Cerebellar nuclear complex (tissue), 1 donor: ENCODE measurements at regions not wholly inside any gene's neighbourhood (a gene's known extent, or its start where the extent isn't known, plus 50 kb on each side); places are given as distances from the start of the nearest gene placed in this dataset.
"Not testable (repeated sequence)": the region's sequence is repeated elsewhere in the genome, so short reads cannot be mapped to it uniquely, and the experiment has no call there.

Experiments used
- DNase-seq, 2 experiments: peaks; one replicate each; lab custom pipeline; 2025; lab: John Stamatoyannopoulos, UW

DNA sequence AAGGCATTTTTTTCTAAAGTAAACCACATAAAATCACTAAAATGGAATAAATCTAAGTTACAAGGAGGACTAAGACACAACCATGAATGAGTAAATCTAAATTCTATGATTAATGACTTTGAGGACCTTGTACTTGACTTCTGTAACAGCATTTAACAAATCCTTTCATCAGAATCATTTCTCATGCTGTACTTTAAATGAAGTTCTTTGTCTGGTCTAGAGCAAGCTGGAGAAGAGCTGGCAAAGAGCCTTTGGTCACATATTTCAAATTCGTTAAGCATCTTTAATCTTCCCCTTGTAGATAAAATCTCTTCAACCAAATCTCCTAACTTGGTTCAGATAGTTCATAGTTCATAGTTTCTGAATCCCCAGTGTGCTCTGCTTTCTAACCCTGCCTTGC, 405.4 kb downstream of the PTPRC start:
- DNase-seq, result no peak

DNA sequence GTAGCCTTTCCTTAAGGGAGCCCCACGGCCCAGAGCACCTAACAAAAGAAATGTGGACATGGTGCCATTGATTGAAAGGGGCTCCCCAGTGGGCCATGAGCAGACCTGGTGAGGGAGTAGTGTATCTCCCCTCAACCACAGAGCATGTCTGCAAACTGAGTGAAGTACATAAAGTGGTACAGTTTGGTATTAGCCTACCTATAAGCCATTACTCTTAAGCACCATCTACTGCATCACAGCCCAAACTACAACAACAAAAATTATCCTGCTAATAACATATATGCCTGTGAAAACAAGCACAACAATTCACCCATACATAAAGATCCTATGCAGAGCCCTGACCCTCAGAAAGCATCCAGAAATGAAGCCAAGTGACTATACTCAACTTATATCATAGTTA, 407.8 kb downstream of the PTPRC start:
- no peak for DNase-seq

DNA sequence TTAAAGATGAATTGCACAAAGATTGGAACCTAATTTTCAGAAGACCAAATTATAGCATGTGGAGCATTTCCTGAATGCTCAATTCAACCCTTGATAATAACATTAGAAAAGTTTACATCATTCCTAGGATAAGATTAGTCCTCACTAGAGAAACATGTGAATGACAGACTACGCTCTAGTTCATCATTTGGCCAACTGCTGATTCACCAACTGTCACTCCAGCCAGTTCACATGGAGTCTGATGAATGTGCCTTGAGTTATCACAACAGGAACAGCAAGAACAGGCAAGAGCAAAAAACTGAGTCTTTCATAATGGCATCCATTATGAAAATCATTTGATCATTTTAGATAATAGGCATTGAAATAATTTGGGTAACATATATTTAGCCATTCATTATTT, 415.9 kb downstream of the PTPRC start:
- peak in 1 of 2 experiments; percentile 43 for DNase-seq

DNA sequence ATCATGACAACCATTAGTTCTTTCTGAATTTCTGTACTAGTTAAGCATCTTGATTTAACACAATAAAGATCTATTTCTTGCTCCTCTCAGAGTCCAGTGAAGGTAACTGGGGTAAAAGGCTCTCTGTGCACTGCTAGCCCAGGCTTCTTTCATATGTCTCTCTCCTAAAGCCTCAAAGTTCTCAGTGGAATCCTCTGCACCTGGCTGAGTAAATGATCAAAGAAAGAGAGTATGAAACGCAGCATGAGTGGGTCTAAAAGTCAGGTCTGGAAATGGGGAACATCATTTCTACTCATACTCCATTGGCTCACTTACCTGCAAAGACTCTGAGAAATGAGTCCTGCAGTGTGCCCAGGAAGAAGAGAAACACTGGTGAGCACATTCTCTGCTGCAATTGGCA, 418.5 kb downstream of the PTPRC start:
- no peak for DNase-seq

DNA sequence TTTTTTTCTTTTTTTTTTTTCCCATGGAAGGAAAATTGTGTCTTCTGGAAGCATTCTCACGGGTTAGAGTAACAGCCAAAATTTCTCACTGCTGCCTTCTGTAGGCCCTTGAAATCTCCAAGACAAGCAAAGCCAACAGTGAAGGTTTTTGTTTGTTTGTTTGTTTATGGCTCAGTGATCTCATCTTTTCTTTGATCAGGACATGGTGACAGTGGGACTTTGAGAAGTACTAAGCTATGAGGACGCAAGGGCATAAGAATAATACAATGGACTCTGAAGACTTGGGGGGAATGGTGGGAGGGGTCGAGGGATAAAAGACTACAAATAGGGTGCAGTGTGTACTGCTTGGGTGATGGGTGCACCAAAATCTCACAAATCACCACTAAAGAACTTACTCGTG, 419.4 kb downstream of the PTPRC start:
- DNase-seq, result no peak

DNA sequence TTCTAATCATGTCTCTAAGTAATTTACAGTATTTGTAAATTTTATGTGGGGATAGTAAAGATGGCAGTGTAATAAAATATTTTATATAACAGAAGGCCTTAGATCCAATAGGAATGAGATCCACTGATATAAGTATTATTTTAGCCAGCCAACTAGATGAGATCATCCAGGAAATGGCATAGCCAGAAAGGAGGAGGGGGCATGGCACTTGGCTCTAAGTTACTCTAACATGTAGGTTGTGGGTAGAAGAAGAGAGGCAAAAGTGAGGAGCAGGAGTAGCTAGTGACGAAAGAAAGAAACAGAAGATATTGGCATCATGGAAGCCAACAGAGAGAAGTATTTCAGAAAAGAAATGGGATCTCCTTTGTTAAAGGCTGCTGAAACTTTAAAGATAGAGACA, 426.1 kb downstream of the PTPRC start:
- DNase-seq, result no peak

DNA sequence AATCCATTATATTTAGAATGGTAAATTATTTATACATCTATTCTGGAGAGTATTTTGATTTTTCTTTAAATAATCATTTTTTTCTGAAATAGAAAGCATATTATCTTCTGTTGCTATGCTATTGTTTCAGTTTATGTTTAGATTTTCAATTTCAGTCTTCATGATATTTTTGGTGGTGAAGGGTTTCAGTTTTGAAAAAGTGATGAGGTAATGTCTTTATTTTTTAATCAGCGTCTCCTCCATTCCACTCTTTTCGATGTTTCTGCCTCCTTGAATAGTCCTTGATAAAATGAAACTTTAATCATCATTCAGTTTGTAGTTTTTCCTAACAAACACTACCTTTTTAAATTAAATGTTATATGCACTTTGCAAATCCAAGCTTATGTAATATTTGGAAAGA, 428.6 kb downstream of the PTPRC start:
- DNase-seq, result no peak

DNA sequence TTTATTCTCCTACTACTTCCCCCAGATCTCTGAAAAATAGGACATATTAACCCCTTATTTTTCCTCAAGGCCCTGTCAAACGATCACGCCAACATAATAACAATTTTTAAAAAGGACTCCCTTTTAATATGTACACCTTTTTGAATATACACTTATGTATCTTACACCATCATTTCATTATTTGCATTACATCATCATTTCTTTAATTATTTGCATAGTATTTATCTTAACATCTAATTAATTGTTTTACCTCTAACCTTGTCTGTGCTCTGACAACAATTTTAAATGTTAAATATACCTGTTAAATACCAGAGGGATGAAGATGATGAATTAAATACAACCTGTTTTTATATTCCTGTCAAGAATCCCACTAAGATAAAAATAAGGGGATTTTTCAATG, 432.2 kb downstream of the PTPRC start:
- no peak for DNase-seq

DNA sequence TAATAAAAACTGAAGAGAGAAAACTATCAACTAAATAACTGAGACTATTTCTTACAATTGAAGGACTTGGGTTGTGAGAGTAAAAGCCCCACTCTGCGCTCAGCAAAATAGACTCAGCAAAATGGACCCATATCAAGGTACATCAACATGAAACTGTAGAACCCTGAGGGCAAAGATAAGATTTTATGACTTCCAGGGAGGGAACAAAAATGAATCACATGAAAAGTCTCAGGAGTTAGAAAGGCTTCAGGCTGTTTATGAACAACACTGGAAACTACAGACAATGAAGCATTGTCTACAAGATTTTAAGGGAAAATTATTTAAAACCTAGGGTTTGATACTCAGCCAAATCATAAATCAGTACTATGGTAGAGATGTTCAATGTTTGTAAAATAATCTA, 434.3 kb downstream of the PTPRC start:
- no peak for DNase-seq

DNA sequence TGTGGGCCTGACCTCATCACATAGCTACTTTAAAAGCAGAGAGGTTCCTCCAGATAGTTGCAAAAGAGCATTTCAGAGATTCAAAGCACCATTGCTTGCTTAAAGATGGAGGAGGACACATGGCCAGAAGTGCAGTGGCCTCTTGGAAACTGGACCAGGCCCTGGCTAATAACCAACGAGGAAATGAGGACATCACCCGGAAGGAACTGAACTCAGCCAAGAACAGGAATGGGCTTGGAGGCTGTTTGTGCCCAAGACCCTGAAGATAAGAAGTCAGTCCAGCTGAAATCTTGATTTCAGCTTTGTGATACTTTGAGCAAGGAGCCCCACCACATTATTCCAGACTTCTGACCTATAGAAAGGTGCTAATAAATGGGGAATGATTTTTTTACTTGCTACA, 437.0 kb downstream of the PTPRC start:
- no peak for DNase-seq

DNA sequence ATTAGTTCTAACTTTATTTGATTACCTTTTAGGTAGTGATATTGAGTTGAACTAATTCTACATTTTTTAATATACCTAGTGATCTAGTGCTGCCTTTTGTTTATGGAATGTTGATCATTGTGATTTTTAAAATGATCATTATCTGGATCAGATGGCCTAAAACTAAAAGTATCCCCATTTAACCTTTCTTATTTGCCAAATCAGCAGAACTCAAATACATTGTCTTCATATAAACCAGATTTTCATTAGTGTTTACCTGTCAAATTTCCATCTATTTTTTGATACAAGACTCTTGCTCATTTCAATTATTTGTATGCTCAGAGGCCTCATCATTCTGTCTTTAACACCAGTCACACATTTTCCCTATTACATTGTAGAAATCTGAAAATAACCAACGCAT, 441.2 kb downstream of the PTPRC start:
- DNase-seq, result no peak

DNA sequence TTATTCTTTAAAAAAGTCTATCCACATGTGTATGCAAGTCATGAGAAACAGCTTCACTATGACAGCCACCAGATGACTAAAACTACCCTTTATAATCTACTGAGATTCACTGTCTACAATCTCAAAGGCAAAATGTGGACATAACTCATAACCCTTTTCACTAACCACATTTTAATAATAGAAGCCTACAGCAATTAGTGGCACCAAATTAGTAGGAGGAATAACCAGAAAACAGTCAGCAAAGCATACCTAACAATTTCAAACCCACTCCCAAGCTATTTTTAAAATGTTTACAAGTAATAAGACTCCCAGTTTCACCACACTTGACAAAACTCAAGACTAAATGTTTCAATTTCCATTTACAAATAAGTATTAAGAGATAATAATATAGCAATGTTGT, 442.9 kb downstream of the PTPRC start:
- no peak for DNase-seq

DNA sequence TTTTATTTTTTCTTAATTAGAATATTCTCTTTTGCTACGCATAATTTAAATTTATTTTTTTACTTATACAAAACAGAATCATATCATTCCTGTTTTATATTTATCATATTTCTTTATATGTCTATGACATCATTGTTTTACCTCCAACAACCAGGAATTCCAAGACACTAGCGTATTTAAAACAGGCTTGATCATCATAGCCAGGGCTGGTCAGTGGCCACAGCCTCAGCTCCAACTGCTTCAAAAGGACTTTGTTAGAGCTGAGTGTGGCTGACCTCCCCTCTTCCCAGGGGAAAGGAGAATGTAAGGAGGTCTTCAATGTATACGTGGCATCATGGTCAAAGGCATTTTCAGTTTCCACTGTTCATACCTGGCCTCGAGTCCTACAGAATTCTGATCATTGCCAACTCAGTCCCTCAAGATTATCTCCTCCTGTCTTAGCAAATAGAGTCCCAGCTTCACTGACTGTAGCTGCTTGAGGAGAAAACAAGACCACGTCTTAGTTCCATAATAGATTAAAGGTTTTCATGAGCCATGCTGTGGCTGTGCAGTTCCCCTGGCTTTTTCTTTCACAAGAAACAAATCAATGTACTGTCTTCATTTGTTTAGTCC, 444.0 kb downstream of the PTPRC start:
- no peak for DNase-seq

DNA sequence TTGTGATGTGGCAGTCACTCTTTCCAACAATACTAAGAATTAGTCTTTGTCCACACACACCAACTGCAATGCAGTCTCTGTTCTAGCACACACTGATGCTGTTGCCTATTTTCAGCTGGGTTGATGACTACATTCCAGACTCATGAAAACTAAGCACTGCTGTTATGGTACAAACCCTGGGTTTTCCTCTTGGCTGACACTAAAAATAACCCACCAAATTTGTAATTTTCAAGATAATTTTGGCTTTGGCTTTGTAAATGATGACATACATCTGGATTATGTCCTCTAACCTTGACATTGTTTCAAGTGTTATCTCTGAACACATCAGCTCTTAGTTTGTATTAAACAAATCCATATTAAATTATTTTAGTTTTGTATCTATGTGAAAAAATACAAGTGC, 444.8 kb downstream of the PTPRC start:
- no peak for DNase-seq

DNA sequence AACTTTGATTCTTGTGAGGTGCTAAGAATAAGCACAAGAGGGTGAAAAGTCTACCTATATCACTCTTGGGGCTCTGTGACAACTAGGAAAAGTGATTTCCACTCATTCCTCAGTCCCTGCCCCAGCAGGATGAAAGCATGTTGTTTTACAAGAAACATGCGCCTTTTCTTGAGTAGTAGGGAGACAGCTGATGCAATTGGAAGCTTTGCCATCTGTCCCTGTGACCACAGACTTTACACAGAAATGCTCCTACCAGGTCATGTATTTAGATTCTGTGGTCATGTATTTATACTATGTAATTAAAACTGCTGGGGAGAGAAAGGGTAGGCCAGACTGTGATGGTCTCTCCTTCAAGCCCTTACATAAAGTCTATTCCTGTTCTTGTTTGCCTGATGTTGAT, 445.5 kb downstream of the PTPRC start:
- DNase-seq, result no peak

DNA sequence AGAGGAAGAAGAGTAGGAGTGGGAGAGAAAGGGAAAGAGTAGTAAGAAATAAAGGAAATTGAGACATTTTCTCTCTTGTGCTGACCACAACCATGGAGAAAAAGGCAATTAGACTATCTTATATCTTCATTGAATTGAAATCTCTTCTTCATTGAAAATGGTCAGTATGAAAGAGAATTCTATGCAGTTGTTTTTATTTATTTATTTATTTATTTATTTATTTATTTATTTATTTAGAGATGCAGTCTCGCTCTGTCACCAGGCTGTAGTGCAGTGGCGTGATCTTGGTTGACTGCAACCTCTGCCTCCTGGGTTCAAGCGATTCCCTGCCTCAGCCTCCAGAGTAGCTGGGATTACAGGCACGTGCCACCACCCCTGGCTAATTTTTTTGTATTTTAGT, 447.1 kb downstream of the PTPRC start:
- no peak for DNase-seq

DNA sequence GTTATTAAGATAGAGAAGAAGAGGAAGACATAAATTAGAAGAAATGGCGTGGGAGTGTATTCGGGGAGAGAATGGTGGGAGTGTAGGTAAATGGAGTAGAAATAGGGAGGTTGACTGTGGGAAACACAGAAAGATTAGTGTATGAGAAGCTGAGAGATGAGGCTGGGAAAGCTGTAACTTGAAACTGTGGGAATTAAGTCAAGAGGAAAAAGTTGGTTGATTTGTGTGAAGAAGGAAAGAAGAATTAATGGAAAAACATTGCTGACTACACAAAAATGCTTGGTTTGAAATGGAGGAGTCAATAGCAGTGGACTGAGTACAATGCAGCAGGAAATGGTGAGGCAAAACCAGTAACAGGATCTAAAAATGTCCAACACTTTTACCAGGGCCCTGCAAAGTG, 448.3 kb downstream of the PTPRC start:
- no peak for DNase-seq

DNA sequence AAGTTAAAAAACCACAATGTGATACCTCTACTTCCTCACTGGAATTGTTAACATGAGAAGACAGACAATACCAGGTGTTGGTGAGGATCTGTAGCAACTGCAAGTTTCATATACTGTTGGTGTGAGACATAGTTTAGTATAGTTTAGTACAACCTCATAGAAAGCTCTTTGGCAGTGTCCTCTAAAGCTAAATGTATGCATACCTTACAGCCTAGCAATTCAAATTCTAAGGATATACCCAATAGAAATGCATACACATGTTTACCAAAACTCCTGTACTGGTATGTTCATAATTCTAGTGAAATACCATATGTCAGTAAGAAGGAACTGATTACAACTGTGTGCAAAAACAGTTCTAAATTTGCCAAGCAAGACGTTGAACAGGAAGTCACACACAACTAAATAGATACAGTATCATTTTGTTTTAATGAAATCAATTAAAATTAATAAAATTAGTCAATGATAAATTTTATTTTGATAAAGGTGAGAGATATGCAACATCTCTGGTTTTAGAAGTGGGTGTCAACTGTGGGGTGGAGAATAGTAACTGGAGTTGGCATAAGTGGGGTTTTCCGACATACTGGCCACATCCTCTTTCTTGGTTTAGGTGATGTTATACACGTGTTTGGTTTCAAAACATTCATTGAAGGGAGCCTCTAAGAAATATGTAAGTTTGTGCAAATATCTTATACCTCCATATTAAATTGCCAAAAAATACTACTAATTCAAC, 450.7 kb downstream of the PTPRC start:
- no peak for DNase-seq

DNA sequence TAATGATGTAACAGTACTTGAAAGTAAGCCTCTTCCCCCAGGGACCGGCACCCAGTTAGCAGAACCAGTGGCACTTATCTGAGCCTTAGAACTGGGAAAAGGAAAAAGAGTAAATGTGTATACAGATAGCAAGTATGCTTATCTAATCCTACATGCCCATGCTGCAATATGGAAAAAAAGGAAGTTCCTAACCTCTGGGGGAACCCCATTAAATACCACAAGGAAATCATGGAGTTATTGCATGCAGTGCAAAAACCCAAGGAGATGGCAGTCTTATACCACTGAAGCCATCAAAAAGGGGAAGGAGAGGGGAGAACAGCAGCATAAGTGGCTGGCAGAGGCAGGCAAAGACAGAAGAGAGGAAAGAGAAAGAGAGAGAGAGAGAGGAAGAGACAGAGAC, 456.8 kb downstream of the PTPRC start:
- not testable (repeated sequence) for DNase-seq

DNA sequence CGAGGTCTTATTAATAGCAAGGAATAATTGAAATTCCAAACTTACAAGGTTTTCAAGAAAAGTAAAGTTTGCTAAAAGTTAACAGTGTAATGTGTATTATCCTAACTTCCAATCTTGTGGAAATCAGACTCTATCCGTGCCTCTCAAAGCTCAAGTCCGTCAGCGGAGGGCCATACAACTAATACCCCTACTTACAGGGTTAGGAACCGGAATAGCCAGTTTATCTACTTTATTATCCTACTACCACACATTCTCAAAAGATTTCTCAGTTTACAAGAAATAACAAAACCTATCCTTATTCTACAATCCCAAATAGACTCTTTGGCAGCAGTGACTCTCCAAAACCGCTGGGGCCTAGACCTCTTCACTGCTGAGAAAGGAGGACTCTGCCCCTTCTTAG, 457.8 kb downstream of the PTPRC start:
- DNase-seq, result no peak

DNA sequence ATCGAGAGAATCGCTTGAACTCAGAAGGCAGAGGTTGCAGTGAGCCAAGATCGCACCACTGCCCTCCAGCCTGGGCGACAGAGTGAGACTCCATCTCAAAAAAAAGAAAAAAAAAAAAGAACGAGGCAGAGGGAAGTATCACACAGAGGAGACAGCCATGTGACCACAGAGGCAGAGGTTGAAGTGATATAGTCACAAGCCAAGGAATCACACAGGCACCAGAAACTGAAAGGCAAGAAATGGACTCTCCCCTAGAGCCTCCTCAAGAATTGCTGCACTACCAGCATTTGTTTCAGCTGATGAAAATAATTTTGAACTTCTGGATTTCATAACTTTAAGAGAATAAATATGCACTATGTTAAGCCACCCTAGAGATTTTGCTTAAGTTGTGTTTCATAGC, 459.6 kb downstream of the PTPRC start:
- DNase-seq, result no peak

DNA sequence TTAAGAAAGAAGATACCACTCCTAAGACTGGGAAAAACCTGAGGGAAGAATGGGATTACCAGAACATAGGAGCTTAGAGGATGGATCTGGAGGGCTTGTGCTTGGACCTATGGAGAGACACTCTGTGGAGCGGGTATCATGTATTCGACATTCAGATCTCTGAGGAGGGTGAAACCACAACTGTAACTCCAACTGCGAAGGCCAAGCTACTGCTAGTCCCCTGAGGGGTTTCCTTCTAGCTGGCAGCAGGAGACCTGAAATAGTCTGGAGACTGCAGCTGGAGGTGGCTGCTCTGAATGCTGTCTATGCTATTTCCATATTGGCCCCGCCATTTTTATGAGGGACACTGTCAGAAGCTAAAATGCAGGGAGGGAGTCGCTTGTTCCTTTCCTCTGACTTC, 462.3 kb downstream of the PTPRC start:
- no peak for DNase-seq

DNA sequence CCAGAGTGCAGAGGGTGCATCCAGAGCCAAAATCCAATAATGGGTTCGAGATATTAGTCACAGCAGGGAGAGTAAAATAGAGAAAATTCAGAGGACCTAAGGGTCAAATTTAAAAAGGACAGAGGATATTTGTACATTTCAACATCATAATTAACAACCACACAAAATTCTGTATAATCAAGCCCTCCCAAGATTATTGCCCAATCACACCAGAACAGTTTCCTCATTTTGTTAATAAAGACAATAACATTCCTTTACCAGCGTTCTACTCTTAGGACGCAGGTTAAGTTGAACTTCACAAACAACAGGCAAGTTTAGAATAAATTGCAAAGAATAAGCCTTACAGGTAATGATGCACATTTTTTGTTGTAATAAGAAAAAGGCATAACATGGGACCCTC, 462.8 kb downstream of the PTPRC start:
- no peak for DNase-seq

DNA sequence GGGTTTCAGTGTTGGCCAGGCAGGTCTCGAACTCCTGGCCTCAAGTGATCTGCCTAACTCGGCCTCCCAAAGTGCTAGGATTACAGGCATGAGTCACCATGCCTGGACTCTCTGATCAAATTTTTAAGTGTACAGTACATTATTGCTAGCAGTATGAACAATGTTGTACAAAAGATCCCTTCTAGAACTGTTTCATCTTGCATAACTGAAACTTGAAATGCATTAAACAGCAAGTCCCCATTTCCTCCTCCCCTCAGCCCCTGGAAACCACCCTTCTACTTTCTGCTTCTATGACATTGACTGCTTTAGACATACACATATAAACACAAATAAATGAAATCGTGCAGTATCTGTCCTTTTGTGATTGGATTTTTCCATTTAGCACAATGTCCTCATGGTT, 463.4 kb downstream of the PTPRC start:
- DNase-seq, result no peak
